Panc1 (cell line): ENCODE measurements at regions not wholly inside any gene's neighbourhood (a gene's known extent, or its start where the extent isn't known, plus 50 kb on each side); places are given as distances from the start of the nearest gene placed in this dataset.

Experiments used
- ATAC-seq: fragments of 200-7000 bp; cut with Tn5 transposase; 2 replicates; pipeline ENCODE4 v1.9.1; 2020; ENCODE audit warnings: mild to moderate bottlenecking, moderate library complexity
- BruUV-seq: library from RNA; stranded (reverse); fragments of 400-500 nt; replicated peaks from 2 replicates; lab custom pipeline; 2021; lab: Mats Ljungman, UMichigan
- CTCF ChIA-PET: fragments of 300-600 bp; sonication (Branson Sonifier 250); formaldehyde crosslinking; loops from one replicate; lab custom pipeline; 2022; ENCODE audit warnings: antibody characterized with exemption; lab: Charles Lee
- POLR2A ChIA-PET: fragments of 300-600 bp; sonication (Branson Sonifier 250); formaldehyde crosslinking; loops from one replicate; lab custom pipeline; 2022; ENCODE audit warnings: antibody characterized with exemption; lab: Charles Lee
- DNase-seq: peaks from one replicate; pipeline ENCODE4 v3.0.0-alpha.2; 2010; ENCODE audit warnings: low read depth, low spot score
- H3K27ac ChIP-seq: 2 replicates; pipeline ENCODE4 v1.5.1; 2011; ENCODE audit warnings: mild to moderate bottlenecking, low read length, inconsistent platforms
- H3K27me3 ChIP-seq: fragments of 200-500 bp; sonication (Bioruptor generic); 2 replicates; pipeline ENCODE4 v1.6.0; 2014; ENCODE audit warnings: low read length, inconsistent platforms; ENCODE audit not compliant: control insufficient read depth, insufficient read depth
- H3K36me3 ChIP-seq: fragments of 200-500 bp; sonication (Bioruptor generic); 2 replicates; pipeline ENCODE4 v1.5.1; 2014; ENCODE audit warnings: inconsistent platforms, mild to moderate bottlenecking, low read length, moderate library complexity; ENCODE audit not compliant: control insufficient read depth, insufficient read depth
- H3K4me1 ChIP-seq: 2 replicates; pipeline ENCODE4 v1.5.1; 2011; ENCODE audit warnings: inconsistent platforms, mild to moderate bottlenecking, low read length, moderate library complexity; ENCODE audit not compliant: control insufficient read depth, insufficient read depth
- H3K4me3 ChIP-seq, 2 experiments: 2 replicates each; pipeline ENCODE4 v1.5.1; 2011 to 2012; ENCODE audit warnings: low read depth in 2 of 2, low read length in 2 of 2, mild to moderate bottlenecking in 2 of 2, inconsistent platforms in 1 of 2, moderate library complexity in 1 of 2
- H3K9me3 ChIP-seq: fragments of 200-500 bp; sonication (Bioruptor generic); 2 replicates; pipeline ENCODE4 v1.5.1; 2014; ENCODE audit warnings: low read depth, mild to moderate bottlenecking, inconsistent platforms, low read length, moderate library complexity; ENCODE audit not compliant: control insufficient read depth, insufficient read depth
- POLR2AphosphoS5 ChIP-seq: IDR thresholded peaks from 2 replicates; pipeline ENCODE4 v1.6.1; 2012; ENCODE audit warnings: mild to moderate bottlenecking, low read depth, low read length, moderate library complexity
- REST ChIP-seq, 2 experiments: IDR thresholded peaks; 2 replicates each; pipeline ENCODE4 v1.6.1; 2011 to 2012; ENCODE audit warnings: low read depth in 2 of 2, control low read depth in 1 of 2, low read length in 1 of 2, mild to moderate bottlenecking in 1 of 2, moderate library complexity in 1 of 2; ENCODE audit not compliant: insufficient read depth in 1 of 2
- SIN3A ChIP-seq: IDR thresholded peaks from 2 replicates; pipeline ENCODE4 v1.6.1; 2012; ENCODE audit warnings: low read depth, mild to moderate bottlenecking, low read length, moderate library complexity, borderline replicate concordance; ENCODE audit not compliant: insufficient read depth
- TCF7L2 ChIP-seq: IDR thresholded peaks from 2 replicates; pipeline ENCODE4 v1.6.1; 2011; ENCODE audit warnings: mild to moderate bottlenecking, low read depth, low read length, inconsistent platforms
- in situ Hi-C: cut with HindIII; loops from 2 replicates; pipeline ENCODE4 v1.10.0; 2016; ENCODE audit warnings: low sequenced_read_pairs, low pct_unique_long_range_greater_than_20kb
- intact Hi-C: fragments of 100-400 bp; cut with micrococcal nuclease; formaldehyde crosslinking; loops from one replicate; pipeline ENCODE4 v1.10.0; 2022; ENCODE audit not compliant: unreplicated experiment
- TF ChIP-seq, protein P1 (sequence below): fragments of 450-650 bp; IDR thresholded peaks from 2 replicates; pipeline ENCODE4 v1.5.1; 2017; ENCODE audit warnings: mild to moderate bottlenecking

- H3K9me3 ChIP-seq, result no peaks in the 10 kb centered on the region
- DNase-seq (no peak), ATAC-seq (peak; percentile 87; the same call in 1 of the 2 replicates)
- ChIA-PET CTCF (interaction anchor here (0.6 kb wide), 2 partner anchors 50 to 1133 kb away, joined by 4 read pairs; no protein-coding TSS in a partner anchor), POLR2A (no interaction called here)
- BruUV-seq, result no TSS peak
- intact Hi-C loops, result no loop called here
- in situ Hi-C loops, result no loop called here
- no peaks in the 10 kb centered on the region for H3K4me1 ChIP-seq
- no peak overlapping the region for H3K27ac ChIP-seq
- no peak overlapping the region for H3K4me3 ChIP-seq
- H3K36me3 ChIP-seq, result no peaks in the 10 kb centered on the region
- H3K27me3 ChIP-seq, result 0 out of 2 replicates have a peak, but pooled peaks cover 7% of the 10 kb centered on the region
- TF ChIP-seq, protein P1, sequence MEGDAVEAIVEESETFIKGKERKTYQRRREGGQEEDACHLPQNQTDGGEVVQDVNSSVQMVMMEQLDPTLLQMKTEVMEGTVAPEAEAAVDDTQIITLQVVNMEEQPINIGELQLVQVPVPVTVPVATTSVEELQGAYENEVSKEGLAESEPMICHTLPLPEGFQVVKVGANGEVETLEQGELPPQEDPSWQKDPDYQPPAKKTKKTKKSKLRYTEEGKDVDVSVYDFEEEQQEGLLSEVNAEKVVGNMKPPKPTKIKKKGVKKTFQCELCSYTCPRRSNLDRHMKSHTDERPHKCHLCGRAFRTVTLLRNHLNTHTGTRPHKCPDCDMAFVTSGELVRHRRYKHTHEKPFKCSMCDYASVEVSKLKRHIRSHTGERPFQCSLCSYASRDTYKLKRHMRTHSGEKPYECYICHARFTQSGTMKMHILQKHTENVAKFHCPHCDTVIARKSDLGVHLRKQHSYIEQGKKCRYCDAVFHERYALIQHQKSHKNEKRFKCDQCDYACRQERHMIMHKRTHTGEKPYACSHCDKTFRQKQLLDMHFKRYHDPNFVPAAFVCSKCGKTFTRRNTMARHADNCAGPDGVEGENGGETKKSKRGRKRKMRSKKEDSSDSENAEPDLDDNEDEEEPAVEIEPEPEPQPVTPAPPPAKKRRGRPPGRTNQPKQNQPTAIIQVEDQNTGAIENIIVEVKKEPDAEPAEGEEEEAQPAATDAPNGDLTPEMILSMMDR, result peak; percentile 76
- no peak for TF ChIP-seq REST (IDR thresholded peaks at IDR 0.05; ENCODE audit: insufficient read depth in 1 of 2, low read depth in 2 of 2, low read length in 1 of 2)
Observed at GRCh38 chr12:30440826-30441602, 254.7 kb downstream of the IPO8 start.

DNA sequence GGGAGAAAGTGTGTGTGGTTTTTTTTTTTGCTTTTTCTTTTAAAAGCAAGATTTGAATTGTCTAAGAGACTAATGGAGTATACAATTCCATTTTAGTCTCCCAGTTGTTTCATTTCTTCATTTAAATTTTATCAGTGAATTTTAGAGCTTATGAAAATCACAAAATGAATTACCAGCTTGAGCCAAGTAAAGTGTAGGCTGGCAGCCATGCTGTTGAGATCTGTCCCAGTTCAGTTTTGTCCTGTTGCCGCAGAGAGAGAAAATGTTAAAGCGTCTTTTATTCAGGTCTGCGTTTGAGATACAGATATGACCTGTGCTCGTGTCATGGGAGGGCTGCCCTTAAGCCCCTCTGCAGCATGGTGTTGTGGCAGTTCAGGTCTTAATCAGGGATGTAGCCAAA, 256.5 kb downstream of the IPO8 start:
- no peaks in the 10 kb centered on the region for H3K9me3 ChIP-seq
- DNase-seq (no peak), ATAC-seq (no peak)
- in situ Hi-C loops (no loop called here), intact Hi-C loops (no loop called here)
- no peak overlapping the region for H3K4me3 ChIP-seq
- ChIA-PET POLR2A (no interaction called here), CTCF (interaction anchor here (0.6 kb wide), 1 partner anchor 135 kb away, joined by 11 read pairs; no protein-coding TSS in a partner anchor)
- no peaks in the 10 kb centered on the region for H3K36me3 ChIP-seq
- BruUV-seq, result no TSS peak
- TF ChIP-seq, protein P1, result no peak
- TF ChIP-seq SIN3A (no peak), POLR2AphosphoS5 (no peak), REST (IDR thresholded peaks at IDR 0.05; ENCODE audit: insufficient read depth in 1 of 2, low read depth in 2 of 2, low read length in 1 of 2) (no peak), TCF7L2 (no peak)
- no peaks in the 10 kb centered on the region for H3K4me1 ChIP-seq
- 0 out of 2 replicates have a peak, but pooled peaks cover 7% of the 10 kb centered on the region for H3K27me3 ChIP-seq
- H3K27ac ChIP-seq, result no peak overlapping the region
